HG03045 (cell line): ENCODE measurements at regions not wholly inside any gene's neighbourhood (a gene's known extent, or its start where the extent isn't known, plus 50 kb on each side); places are given as distances from the start of the nearest gene placed in this dataset.

Experiments used
- ATAC-seq: cut with Tn5 transposase; IDR thresholded peaks from one replicate; pipeline ENCODE4 v1.9.1; 2021; ENCODE audit warnings: mild to moderate bottlenecking, moderate library complexity; ENCODE audit not compliant: unreplicated experiment

- no peak for ATAC-seq
Observed at GRCh38 chr12:58563621-58564020, 356.7 kb downstream of the LRIG3 start.

DNA sequence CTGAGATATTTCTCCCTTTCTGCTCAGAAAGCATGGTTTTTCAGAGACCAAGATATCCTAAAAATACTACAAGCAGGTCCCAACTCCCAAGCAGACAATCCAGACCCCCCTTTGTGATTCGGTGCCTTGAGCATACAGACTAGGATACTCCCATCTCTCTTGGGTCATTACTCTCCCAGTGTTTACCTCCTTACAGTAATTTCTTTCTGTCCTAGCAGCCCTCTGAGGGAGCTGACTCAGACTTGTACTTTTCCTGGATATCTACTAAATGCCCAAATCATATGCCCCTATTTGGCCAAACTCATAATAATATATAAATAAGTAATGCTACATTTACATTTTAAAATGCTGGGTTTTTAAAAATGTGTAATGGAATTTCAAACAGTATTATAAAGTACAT is 355.6 kb downstream of the LRIG3 start:
- ATAC-seq = no peak

- no peak for ATAC-seq
Observed at GRCh38 chr12:58566599-58566998, 353.7 kb downstream of the LRIG3 start.

- ATAC-seq = no peak
Observed at GRCh38 chr12:58567189-58567588, 353.1 kb downstream of the LRIG3 start.

DNA sequence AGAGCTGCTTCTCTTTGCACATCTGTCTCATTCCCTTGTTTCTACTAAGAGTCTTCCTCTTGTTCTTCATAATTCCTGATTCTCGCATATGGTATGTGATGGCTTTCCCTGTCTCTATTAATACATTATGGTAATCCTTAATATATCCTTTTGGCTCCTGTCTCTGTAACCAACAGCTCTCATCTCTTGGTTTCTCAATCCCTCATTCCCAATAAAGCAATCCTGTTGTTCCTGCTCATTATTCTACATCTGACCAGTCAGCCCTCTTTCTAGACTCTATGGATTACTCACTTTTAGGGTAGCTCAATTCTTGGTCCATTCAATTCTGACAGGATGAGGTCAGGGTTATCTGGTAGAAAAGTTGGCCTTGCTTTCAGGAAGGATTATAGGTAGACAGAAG is 349.9 kb downstream of the LRIG3 start:
- no peak for ATAC-seq

- ATAC-seq = no peak
Observed at GRCh38 chr12:58575256-58575655, 345.0 kb downstream of the LRIG3 start.

DNA sequence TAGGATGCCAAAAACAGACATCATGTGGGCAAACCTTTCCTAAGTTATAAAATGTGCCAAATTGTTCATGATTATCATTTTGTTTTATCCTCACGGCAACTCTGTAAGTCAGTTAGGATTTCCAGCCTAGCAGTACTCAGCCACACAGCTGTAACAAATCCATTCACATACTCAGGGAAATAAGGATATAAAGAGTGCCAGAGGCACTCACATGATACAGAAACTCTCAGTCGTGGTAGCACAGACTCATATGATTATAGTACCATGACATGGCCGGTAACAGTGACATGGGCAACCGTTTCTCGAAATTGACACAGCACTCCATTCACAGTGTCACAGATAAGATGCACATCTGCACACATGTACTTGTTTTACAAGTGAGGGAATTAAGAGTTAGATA is 344.2 kb downstream of the LRIG3 start:
- ATAC-seq = no peak

DNA sequence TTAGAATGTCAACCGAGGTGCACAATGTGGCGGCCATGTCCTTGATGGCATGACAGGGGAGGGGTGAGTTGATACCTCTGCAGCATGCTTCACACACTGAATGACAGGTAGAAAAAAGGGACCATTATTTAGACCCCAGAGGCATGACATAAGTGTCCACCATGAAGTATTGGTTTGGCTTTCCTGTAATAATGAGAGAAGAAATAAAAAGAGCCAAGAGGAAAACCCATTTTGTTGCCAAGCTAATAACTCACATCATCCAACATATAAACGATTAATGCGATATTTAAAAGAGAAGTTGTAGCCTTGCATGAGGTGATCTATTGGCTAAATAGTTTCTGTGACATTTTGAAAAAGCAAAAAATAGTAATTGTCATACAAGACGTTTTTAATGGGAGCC is 343.4 kb downstream of the LRIG3 start:
- no peak for ATAC-seq

GRCh38 chr12:58580095-58580494 is 340.2 kb downstream of the LRIG3 start:
- ATAC-seq = no peak

DNA sequence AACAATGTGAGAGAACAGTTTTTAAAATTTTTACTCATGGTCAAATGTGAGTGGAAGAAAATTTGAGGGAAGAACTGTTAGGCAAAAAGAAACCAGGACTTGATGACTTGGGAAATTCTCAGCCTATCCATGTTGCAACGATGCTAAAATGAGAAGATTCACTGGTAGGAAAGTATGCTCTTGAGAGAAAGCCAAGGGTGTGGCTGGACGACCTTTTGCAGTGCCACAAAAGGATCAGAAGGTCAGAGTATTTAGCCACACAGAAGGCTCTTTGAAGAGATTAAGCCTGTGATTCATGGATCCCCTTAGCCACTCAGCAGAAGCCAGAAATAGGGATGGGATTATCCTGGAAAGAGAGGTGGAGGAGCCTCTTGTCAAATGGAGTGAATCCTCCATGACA is 336.8 kb downstream of the LRIG3 start:
- ATAC-seq = no peak

GRCh38 chr12:58583940-58584339 is 336.4 kb downstream of the LRIG3 start:
- no peak for ATAC-seq

DNA sequence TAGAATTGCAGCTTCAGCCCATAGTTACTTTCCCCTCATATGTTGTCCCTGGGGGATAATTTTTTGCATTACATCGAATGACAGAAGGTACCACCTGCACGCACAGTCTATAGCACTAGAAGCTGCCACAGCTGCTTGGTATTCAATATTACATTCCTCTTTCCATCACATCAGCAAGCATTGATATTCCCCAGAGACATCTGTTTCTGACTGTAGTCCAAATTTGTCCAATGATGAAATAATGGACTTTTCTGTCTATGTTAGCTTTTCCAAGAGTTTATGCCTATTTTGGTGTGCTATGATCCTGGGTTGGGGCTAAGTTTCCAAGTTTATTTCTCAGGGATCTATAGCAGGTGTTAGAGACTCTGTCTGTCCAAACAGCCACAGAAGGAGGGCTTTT is 335.4 kb downstream of the LRIG3 start:
- ATAC-seq = no peak

- ATAC-seq = no peak
Observed at GRCh38 chr12:58586762-58587161, 333.5 kb downstream of the LRIG3 start.

DNA sequence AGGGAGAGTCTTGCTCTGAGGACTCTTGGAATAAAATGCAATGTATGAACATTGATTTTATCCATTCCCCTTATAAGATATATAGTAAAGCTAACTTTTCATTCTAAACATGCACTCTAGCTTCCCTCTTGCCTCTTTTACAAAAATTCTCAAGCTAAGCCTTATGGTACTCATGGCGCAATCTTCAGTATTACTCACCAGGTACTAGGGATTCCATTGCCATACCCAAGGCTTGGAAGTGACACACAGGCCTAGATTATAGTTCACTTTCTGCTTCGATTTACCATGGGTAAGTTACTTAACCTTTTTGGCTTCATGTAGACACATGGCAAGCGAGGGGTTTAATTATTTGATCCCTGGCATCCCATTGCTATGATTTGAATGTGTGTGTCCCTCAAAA is 331.5 kb downstream of the LRIG3 start:
- ATAC-seq = no peak

DNA sequence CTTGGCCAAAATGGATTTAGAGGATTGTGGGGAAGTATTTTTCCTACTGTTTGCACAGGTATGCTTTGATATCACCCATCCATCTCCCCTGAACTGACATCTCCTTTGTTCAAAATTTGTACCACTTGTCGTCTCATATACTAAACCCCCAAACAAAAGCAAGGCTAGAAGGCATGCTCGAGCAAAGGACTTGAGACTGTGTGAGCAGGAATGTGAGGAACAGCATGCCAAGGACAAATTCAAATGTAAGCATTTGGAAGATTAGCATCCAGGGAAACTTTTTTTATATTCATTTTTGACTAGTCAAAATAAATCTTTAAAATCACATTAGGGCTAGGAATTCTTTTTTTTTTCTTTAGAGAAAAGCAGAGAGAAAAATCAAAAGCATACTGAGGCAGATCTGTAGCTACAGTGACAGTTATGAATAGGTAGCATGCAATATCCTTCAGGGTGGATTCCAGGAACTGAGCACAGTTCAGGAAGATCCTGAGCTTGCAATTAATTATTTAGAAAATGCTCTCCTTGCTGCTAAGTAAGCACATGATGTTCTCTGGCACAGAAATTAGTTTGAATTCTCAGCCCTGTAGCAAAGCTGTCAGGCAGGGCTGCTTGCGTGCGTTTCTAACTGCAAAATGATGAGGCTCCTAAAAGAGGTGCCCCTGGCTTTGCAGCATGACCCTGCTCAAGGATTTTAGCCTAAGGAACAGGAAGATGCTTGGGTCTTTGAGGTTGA is 327.7 kb downstream of the LRIG3 start:
- ATAC-seq = no peak

DNA sequence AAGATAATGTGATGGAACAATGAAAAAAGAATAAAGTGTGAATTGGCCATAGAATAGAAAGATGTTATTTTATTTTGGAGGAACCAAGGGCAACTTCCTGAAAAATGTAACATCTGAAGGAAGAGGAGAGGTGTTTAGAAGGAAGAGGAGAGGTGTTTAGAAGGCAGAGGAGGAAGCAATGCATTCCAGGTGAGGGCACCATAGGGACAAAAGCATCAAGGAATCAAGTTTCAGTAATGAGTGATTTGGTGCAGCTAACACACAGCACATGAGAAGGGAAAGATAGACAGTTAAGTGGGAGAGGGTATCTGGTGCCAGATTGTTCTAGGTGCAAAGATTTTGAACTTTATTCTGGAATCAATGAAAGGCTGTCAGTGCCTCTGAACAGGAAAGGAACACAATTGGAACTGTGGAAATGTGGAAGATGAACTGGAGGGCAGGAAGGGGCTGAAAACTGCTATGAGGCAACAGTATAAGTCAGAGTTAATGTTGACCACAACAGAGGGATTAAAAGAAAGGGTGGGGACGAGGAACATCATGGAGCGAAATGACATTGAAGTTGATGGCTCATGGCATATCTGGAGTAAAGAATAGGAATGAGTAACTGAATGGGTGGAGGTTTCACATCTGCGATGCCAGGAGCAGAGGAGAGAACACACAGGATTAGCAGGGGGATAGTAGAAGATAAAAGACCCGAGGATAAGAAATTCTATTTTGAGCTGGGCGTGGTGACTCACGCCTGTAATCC is 326.6 kb downstream of the LRIG3 start:
- ATAC-seq = no peak

DNA sequence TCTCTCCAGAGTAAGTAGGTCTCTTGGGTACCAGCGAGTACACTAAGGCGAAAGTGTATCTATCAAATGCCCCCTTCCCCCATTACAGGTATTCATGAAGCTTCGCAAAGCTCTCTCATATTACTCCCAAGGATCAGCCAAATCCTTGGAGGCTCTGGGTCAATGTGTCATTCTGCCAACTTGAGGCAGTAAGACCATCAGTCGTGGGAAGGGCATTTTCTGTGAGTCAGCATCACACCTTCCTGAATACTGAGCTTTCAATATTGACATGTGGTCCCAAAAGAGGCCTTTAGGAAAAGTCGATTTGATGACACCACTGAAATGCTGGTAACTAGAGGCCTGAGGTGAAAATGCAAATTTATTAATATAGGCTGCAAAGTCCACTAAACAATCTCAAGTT is 323.9 kb downstream of the LRIG3 start:
- no peak for ATAC-seq

- no peak for ATAC-seq
Observed at GRCh38 chr12:58601529-58601928, 318.8 kb downstream of the LRIG3 start.

DNA sequence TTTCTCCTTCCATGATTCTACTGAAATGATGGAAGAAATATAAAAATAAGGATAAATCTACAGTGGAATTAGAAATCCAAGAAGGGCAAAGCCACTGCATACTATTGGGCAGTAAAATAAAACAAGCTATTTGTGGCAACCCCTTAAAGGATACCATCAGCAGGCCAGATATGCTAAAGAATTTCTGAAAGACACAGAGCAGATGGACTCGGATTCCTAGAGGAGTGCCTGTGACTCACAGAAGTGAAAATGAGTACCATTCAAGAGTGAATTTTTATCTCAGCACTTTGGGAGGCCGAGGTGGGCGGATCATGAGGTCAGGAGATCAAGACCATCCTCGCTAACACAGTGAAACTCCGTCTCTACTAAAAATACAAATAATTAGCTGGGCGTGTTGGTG is 318.1 kb downstream of the LRIG3 start:
- ATAC-seq = no peak

GRCh38 chr12:58602736-58603135 is 317.6 kb downstream of the LRIG3 start:
- ATAC-seq = no peak

DNA sequence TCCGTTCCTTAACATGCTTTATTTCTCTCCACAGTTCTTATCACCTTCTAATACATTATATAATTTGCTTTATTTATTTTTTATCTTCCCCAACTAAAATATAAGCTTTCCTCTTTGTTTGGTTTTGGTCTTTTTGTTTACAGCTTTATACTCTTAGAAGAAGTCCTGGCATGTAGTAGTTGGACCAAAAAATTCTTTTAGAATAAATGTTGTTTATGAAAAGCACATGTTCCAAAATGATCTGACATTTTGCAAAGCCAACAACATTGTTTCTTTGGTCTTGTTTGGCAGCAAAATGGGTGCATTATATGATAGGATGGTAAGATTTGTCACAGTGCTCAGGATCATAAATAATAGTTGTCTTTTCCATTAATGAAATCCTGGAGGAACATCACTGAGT is 312.5 kb downstream of the LRIG3 start:
- ATAC-seq = no peak

DNA sequence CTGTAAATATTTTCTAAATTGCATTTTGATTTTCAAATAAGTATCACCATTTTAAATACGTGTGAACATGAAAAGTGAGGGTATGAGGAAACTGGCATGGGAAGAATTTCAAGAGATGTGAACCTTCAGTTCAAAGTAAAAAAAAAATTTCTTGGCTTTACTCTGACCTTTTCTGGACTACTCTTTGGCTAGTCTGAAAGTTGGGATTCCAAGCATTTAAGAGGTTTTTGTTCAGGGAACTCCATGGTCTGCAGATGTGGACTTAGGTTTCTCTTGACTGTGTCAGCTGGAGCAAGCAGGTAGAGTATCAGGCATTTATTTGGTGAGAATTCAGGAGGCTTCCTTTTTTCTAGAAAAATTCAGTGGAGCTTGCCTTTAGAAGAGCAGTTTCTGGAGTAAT is 311.6 kb downstream of the LRIG3 start:
- no peak for ATAC-seq

DNA sequence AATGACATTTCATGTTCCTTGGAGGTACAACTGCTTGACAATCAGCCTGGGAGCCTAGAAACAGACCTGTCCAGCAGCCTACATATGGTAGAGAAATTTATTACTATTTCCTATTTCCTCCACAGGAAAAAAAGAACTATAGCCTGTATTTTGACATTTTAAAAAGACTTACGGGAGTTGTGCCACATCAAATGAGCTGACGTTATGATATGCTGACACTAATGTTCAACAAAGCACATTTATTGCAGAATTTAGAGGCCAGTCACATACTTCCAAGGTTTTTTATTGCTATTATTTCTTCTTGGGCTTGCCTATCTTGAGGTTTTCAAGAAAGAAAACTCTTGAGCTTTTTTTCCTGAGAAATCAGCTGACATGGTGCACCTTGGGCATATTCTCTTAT is 305.3 kb downstream of the LRIG3 start:
- ATAC-seq = no peak
